IMR-90 (cell line): ENCODE measurements at regions not wholly inside any gene's neighbourhood (a gene's known extent, or its start where the extent isn't known, plus 50 kb on each side); places are given as distances from the start of the nearest gene placed in this dataset.

Experiments
- ATAC-seq: fragments of 200-7000 bp; cut with Tn5 transposase; 2 replicates; pipeline ENCODE4 v1.9.1; 2020; ENCODE audit warnings: low read depth, mild to moderate bottlenecking, moderate library complexity
- BruUV-seq: library from RNA; stranded (reverse); fragments of 400-500 nt; replicated peaks from 2 replicates; lab custom pipeline; 2021; lab: Mats Ljungman, UMichigan
- CTCF ChIA-PET: fragments of 300-600 bp; formaldehyde crosslinking; extraction: SDS; loops from one replicate; lab custom pipeline; 2021; ENCODE audit warnings: antibody characterized with exemption; lab: Yijun Ruan, JAX
- POLR2A ChIA-PET: fragments of 300-600 bp; sonication (Branson Sonifier 250); formaldehyde crosslinking; loops from one replicate; lab custom pipeline; 2022; ENCODE audit warnings: antibody characterized with exemption; ENCODE audit not compliant: unreplicated experiment; lab: Charles Lee
- DNase-seq: peaks from one replicate; pipeline ENCODE4 v3.0.0; 2013
- H2AFZ ChIP-seq: replicated peaks from 2 replicates; pipeline ENCODE3; 2013; ENCODE audit warnings: low read length, mild to moderate bottlenecking; ENCODE audit not compliant: poor library complexity
- H2AK5ac ChIP-seq: 2 replicates; pipeline ENCODE4 v1.6.1; 2013; ENCODE audit warnings: low read depth, low read length, inconsistent platforms
- H2AK9ac ChIP-seq: replicated peaks from 2 replicates; pipeline ENCODE3; 2013; ENCODE audit warnings: mild to moderate bottlenecking, low read depth, low read length, moderate library complexity; ENCODE audit not compliant: poor library complexity
- H2BK120ac ChIP-seq: 2 replicates; pipeline ENCODE4 v1.6.1; 2013; ENCODE audit warnings: low read depth, low read length, inconsistent platforms
- H2BK15ac ChIP-seq: 3 replicates; pipeline ENCODE4 v1.6.1; 2013; ENCODE audit warnings: low read depth, low read length, inconsistent platforms
- H2BK20ac ChIP-seq: 2 replicates; pipeline ENCODE4 v1.6.1; 2013; ENCODE audit warnings: low read depth, mild to moderate bottlenecking, inconsistent platforms, low read length, moderate library complexity
- H2BK5ac ChIP-seq: 2 replicates; pipeline ENCODE4 v1.6.1; 2013; ENCODE audit warnings: mild to moderate bottlenecking, low read depth, low read length, inconsistent platforms; ENCODE audit not compliant: poor library complexity, severe bottlenecking
- H3K14ac ChIP-seq: replicated peaks from 2 replicates; pipeline ENCODE4 v1.6.1; 2013; ENCODE audit warnings: low read depth, low read length, inconsistent platforms
- H3K18ac ChIP-seq: 2 replicates; pipeline ENCODE4 v1.6.1; 2013; ENCODE audit warnings: low read depth, low read length, control low read depth
- H3K23ac ChIP-seq: 2 replicates; pipeline ENCODE4 v1.6.1; 2013; ENCODE audit warnings: low read depth, low read length, inconsistent platforms
- H3K27ac ChIP-seq: 2 replicates; pipeline ENCODE4 v1.5.1; 2013; ENCODE audit warnings: mild to moderate bottlenecking, control low read depth, low read length; ENCODE audit not compliant: insufficient read depth
- H3K27me3 ChIP-seq: 2 replicates; pipeline ENCODE4 v1.6.1; 2013; ENCODE audit warnings: low read length; ENCODE audit not compliant: control insufficient read depth, insufficient read depth
- H3K36me3 ChIP-seq: 2 replicates; pipeline ENCODE4 v1.6.1; 2013; ENCODE audit warnings: low read length, mixed read lengths; ENCODE audit not compliant: control insufficient read depth, insufficient read depth
- H3K4ac ChIP-seq: 2 replicates; pipeline ENCODE4 v1.6.1; 2013; ENCODE audit warnings: low read depth, low read length, inconsistent platforms
- H3K4me1 ChIP-seq: 2 replicates; pipeline ENCODE4 v1.6.1; 2013; ENCODE audit warnings: low read length, mixed read lengths; ENCODE audit not compliant: control insufficient read depth, insufficient read depth
- H3K4me2 ChIP-seq: 2 replicates; pipeline ENCODE4 v1.6.1; 2013; ENCODE audit warnings: low read depth, mild to moderate bottlenecking, control low read depth, low read length, moderate library complexity
- H3K4me3 ChIP-seq: 2 replicates; pipeline ENCODE4 v1.5.1; 2013; ENCODE audit warnings: low read depth, mild to moderate bottlenecking, control low read depth, low read length, moderate library complexity; ENCODE audit not compliant: insufficient read depth
- H3K56ac ChIP-seq: 2 replicates; pipeline ENCODE4 v1.6.1; 2013; ENCODE audit warnings: low read length, inconsistent platforms; ENCODE audit not compliant: insufficient read depth; ENCODE audit errors: extremely low read depth
- H3K79me1 ChIP-seq, 2 experiments: 2 replicates each; pipeline ENCODE4 v1.6.1; 2013; ENCODE audit warnings: low read length in 2 of 2, inconsistent platforms in 1 of 2, low read depth in 1 of 2
- H3K9ac ChIP-seq: 2 replicates; pipeline ENCODE4 v1.6.1; 2013; ENCODE audit warnings: low read depth, low read length, control low read depth
- H3K9me1 ChIP-seq: 2 replicates; pipeline ENCODE4 v1.6.1; 2013; ENCODE audit warnings: low read length, inconsistent platforms; ENCODE audit not compliant: insufficient read depth
- H3K9me3 ChIP-seq: 2 replicates; pipeline ENCODE4 v1.6.1; 2013; ENCODE audit warnings: low read length; ENCODE audit not compliant: control insufficient read depth, insufficient read depth
- H4K20me1 ChIP-seq: 2 replicates; pipeline ENCODE4 v1.6.1; 2013; ENCODE audit warnings: low read length, inconsistent platforms; ENCODE audit not compliant: insufficient read depth
- H4K5ac ChIP-seq: 2 replicates; pipeline ENCODE4 v1.6.1; 2013; ENCODE audit warnings: mild to moderate bottlenecking, low read depth, low read length, control low read depth
- H4K8ac ChIP-seq, 2 experiments: 2 replicates each; pipeline ENCODE4 v1.6.1; 2013; ENCODE audit warnings: low read depth in 2 of 2, low read length in 2 of 2, control low read depth in 1 of 2, inconsistent platforms in 1 of 2
- H4K91ac ChIP-seq: 2 replicates; pipeline ENCODE4 v1.6.1; 2013; ENCODE audit warnings: low read depth, low read length, inconsistent platforms; ENCODE audit not compliant: insufficient read depth
- MAZ ChIP-seq: IDR thresholded peaks from 2 replicates; pipeline ENCODE4 v1.6.1; 2012; ENCODE audit warnings: low read depth, mild to moderate bottlenecking, low read length, improper control_type of control experiment, moderate library complexity, borderline replicate concordance
- MXI1 ChIP-seq: IDR thresholded peaks from 2 replicates; pipeline ENCODE4 v1.6.1; 2012; ENCODE audit warnings: low read depth, mild to moderate bottlenecking, low read length, moderate library complexity, borderline replicate concordance
- WGBS, 2 experiments: methylation state at CpG; one replicate each; pipeline versions ENCODE4 v1.1.5 to v1.1.7; 2013; ENCODE audit warnings: missing lambda C conversion rate in 2 of 2; ENCODE audit not compliant: insufficient read length in 1 of 2; ENCODE audit errors: extremely low coverage in 2 of 2; 5-methylcytosine and 5-hydroxymethylcytosine counted together
- dilution Hi-C: fragments of 300-500 bp; cut with HindIII; formaldehyde crosslinking; loops from one replicate; pipeline ENCODE4 v1.14.3; 2018; ENCODE audit warnings: low sequenced_read_pairs; ENCODE audit not compliant: unreplicated experiment
- in situ Hi-C: fragments of 300-500 bp; cut with MboI; formaldehyde crosslinking; loops from 3 replicates; pipeline ENCODE4 v1.14.3; 2019; ENCODE audit warnings: low sequenced_read_pairs, inconsistent platforms, mixed read lengths
- intact Hi-C: fragments of 100-400 bp; cut with micrococcal nuclease; formaldehyde crosslinking; loops from 2 replicates; pipeline ENCODE4 v1.10.0; 2022
- TF ChIP-seq, protein P1 (sequence below): fragments of 150-350 bp; IDR thresholded peaks from 2 replicates; pipeline ENCODE4 v1.6.1; 2017; ENCODE audit warnings: mild to moderate bottlenecking, antibody characterized with exemption, low read length, low read depth

DNA sequence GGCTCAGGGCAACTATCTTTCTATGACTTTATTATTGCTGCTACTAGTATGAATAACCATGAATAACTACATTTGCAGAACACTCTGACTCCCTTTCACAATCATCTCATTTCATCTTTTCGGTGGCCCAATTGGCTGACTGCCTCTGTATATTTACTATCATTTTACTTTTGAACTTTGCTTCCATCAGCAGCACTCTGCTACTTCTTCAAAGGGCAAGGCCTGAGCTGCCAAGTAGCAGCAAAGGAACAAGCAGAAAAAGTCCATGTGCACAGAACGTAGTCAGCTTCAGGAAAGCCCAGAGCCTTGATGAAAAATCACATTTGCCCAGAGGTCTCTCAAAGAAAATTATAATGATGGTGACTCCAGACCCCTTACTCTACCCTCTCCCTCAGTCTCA lies 214.5 kb upstream of the PUM3 start:
- no peak overlapping the region for H2AFZ ChIP-seq
- TF ChIP-seq, protein P1, sequence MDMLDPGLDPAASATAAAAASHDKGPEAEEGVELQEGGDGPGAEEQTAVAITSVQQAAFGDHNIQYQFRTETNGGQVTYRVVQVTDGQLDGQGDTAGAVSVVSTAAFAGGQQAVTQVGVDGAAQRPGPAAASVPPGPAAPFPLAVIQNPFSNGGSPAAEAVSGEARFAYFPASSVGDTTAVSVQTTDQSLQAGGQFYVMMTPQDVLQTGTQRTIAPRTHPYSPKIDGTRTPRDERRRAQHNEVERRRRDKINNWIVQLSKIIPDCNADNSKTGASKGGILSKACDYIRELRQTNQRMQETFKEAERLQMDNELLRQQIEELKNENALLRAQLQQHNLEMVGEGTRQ = no peak
- TF ChIP-seq MXI1 = no peak
- TF ChIP-seq MAZ = no peak
- H3K56ac ChIP-seq = no peak overlapping the region
- no peaks in the 10 kb centered on the region for H4K20me1 ChIP-seq
- H3K14ac ChIP-seq = no peak overlapping the region
- H3K4ac ChIP-seq = no peak overlapping the region
- H2AK5ac ChIP-seq = no peak overlapping the region
- no peak overlapping the region for H2AK9ac ChIP-seq
- intact Hi-C loops (no loop called here), in situ Hi-C loops (loop anchor here (25.0 kb wide), 1 partner anchor 96 kb away; no protein-coding TSS in a partner anchor), dilution Hi-C loops (no loop called here)
- no peak overlapping the region for H3K27ac ChIP-seq
- no peak overlapping the region for H3K4me3 ChIP-seq
- no peaks in the 10 kb centered on the region for H3K36me3 ChIP-seq
- no peaks in the 10 kb centered on the region for H3K9me1 ChIP-seq
- no peaks in the 10 kb centered on the region for H3K9me3 ChIP-seq
- no TSS peak for BruUV-seq
- ChIA-PET CTCF (no interaction called here), POLR2A (no interaction called here)
- no peak overlapping the region for H4K5ac ChIP-seq
- no peak overlapping the region for H4K91ac ChIP-seq
- no peak overlapping the region for H3K23ac ChIP-seq
- H3K79me1 ChIP-seq = no peaks in the 10 kb centered on the region
- DNase-seq (no peak), ATAC-seq (no peak)
- no peaks in the 10 kb centered on the region for H3K27me3 ChIP-seq
- no peaks in the 10 kb centered on the region for H3K4me1 ChIP-seq
- H2BK120ac ChIP-seq = no peak overlapping the region
- H4K8ac ChIP-seq = no peak overlapping the region
- H2BK20ac ChIP-seq = no peak overlapping the region
- WGBS, 2 experiments = 0% methylated on average over 1 of the region's 2 CpGs; no CpG with 5 or more reads in 1 of the 2 experiments
- no peak overlapping the region for H3K4me2 ChIP-seq
- no peak overlapping the region for H2BK5ac ChIP-seq
- no peak overlapping the region for H3K18ac ChIP-seq
- no peak overlapping the region for H2BK15ac ChIP-seq
- H3K9ac ChIP-seq = no peak overlapping the region
